22Rv1 (cell line): ENCODE measurements at regions not wholly inside any gene's neighbourhood (a gene's known extent, or its start where the extent isn't known, plus 50 kb on each side); places are given as distances from the start of the nearest gene placed in this dataset.

ENCODE experiments used
- CTCF ChIP-seq: fragments of 450-650 bp; IDR thresholded peaks from 2 replicates; pipeline ENCODE4 v1.5.1; 2017; ENCODE audit warnings: mild to moderate bottlenecking
- ZFX ChIP-seq: fragments of 450-650 bp; IDR thresholded peaks from 2 replicates; pipeline ENCODE4 v1.6.1; 2017; ENCODE audit warnings: antibody characterized with exemption, borderline replicate concordance

- TF ChIP-seq CTCF (no peak), ZFX (no peak)
Measured at GRCh38 chr7:25802473-25802872, 349.5 kb upstream of the NFE2L3 start.
